HEK293 (cell line): ENCODE measurements at regions not wholly inside any gene's neighbourhood (a gene's known extent, or its start where the extent isn't known, plus 50 kb on each side); places are given as distances from the start of the nearest gene placed in this dataset.

Experiments used
- GLI4 ChIP-seq: fragments of 450-650 bp; formaldehyde crosslinking; IDR thresholded peaks from 2 replicates; pipeline ENCODE4 v1.5.1; 2016; ENCODE audit warnings: missing biosample characterization, missing genetic modification characterization
- HOXA7 ChIP-seq: sonication (generic); formaldehyde crosslinking; IDR thresholded peaks from 2 replicates; pipeline ENCODE4 v1.8.1; 2022; ENCODE audit warnings: missing genetic modification reagents, borderline replicate concordance
- ZNF132 ChIP-seq: fragments of 450-650 bp; formaldehyde crosslinking; IDR thresholded peaks from 2 replicates; pipeline ENCODE4 v1.5.1; 2017; ENCODE audit warnings: missing biosample characterization, missing genetic modification characterization, borderline replicate concordance
- ZNF146 ChIP-seq: fragments of 450-650 bp; formaldehyde crosslinking; IDR thresholded peaks from 2 replicates; pipeline ENCODE4 v1.5.1; 2016; ENCODE audit warnings: missing biosample characterization, missing genetic modification characterization
- ZNF292 ChIP-seq: fragments of 450-650 bp; formaldehyde crosslinking; IDR thresholded peaks from 2 replicates; pipeline ENCODE4 v1.5.1; 2016; ENCODE audit warnings: low read depth, missing biosample characterization, missing genetic modification characterization, borderline replicate concordance
- ZNF366 ChIP-seq: fragments of 450-650 bp; formaldehyde crosslinking; conservative IDR thresholded peaks from 2 replicates; pipeline ENCODE4 v1.5.1; 2016; ENCODE audit warnings: missing biosample characterization, missing genetic modification characterization
- ZNF792 ChIP-seq: fragments of 450-650 bp; formaldehyde crosslinking; IDR thresholded peaks from 2 replicates; pipeline ENCODE4 v1.5.1; 2016; ENCODE audit warnings: missing biosample characterization, missing genetic modification characterization
- TF ChIP-seq, protein P1 (sequence below): fragments of 450-650 bp; formaldehyde crosslinking; IDR thresholded peaks from 2 replicates; pipeline ENCODE4 v1.5.1; 2016; ENCODE audit warnings: missing biosample characterization, missing genetic modification characterization
- TF ChIP-seq, protein P2 (sequence below): fragments of 450-650 bp; formaldehyde crosslinking; conservative IDR thresholded peaks from 2 replicates; pipeline ENCODE4 v1.5.1; 2016; ENCODE audit warnings: low read depth, missing biosample characterization, missing genetic modification characterization
- TF ChIP-seq, protein P3 (sequence below): fragments of 450-650 bp; formaldehyde crosslinking; IDR thresholded peaks from 2 replicates; pipeline ENCODE4 v1.5.1; 2016; ENCODE audit warnings: missing biosample characterization, missing genetic modification characterization

DNA sequence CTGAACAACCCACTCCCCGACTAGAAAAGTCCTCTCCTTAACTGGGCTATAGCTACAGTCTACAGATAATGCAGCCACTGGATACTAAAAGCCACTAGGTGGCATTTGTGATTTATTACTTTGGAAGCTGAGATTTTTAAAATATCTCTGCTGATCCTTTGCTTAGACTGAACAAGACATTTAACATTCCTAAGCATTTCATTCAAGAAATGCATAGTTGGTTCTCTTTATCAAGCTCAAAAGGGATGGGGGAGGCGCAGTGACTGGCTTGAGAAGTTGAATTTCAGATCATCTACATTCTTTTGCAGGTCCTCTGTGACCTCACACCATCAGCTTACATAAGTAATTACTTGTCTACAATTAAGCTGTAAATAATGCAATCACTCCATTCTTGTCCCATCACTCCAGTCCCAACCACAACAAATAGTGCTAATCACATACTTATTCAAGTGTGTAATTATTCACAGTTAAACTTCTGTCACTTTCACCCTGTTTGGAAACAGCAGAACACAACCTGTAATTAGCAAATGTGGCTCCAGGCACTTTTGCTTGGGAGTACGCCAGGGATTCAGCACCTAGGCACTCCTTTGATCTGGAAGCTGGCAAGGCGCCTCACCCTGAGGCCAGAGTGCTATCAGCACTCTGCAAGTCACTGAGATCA, 203.6 kb downstream of the NOVA1 start:
- TF ChIP-seq ZNF146 (no peak), ZNF292 (no peak), HOXA7 (CRISPR knock-in tag) (no peak), ZNF792 (tag by site-specific recombination) (no peak), ZNF132 (tag by site-specific recombination) (no peak), ZNF366 (tag by site-specific recombination) (peak; percentile 39; the same call in 1 of the 2 replicates), GLI4 (tag by site-specific recombination) (no peak)
- TF ChIP-seq, protein P1, sequence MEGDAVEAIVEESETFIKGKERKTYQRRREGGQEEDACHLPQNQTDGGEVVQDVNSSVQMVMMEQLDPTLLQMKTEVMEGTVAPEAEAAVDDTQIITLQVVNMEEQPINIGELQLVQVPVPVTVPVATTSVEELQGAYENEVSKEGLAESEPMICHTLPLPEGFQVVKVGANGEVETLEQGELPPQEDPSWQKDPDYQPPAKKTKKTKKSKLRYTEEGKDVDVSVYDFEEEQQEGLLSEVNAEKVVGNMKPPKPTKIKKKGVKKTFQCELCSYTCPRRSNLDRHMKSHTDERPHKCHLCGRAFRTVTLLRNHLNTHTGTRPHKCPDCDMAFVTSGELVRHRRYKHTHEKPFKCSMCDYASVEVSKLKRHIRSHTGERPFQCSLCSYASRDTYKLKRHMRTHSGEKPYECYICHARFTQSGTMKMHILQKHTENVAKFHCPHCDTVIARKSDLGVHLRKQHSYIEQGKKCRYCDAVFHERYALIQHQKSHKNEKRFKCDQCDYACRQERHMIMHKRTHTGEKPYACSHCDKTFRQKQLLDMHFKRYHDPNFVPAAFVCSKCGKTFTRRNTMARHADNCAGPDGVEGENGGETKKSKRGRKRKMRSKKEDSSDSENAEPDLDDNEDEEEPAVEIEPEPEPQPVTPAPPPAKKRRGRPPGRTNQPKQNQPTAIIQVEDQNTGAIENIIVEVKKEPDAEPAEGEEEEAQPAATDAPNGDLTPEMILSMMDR (tag by site-specific recombination) = no peak
- TF ChIP-seq, protein P2, sequence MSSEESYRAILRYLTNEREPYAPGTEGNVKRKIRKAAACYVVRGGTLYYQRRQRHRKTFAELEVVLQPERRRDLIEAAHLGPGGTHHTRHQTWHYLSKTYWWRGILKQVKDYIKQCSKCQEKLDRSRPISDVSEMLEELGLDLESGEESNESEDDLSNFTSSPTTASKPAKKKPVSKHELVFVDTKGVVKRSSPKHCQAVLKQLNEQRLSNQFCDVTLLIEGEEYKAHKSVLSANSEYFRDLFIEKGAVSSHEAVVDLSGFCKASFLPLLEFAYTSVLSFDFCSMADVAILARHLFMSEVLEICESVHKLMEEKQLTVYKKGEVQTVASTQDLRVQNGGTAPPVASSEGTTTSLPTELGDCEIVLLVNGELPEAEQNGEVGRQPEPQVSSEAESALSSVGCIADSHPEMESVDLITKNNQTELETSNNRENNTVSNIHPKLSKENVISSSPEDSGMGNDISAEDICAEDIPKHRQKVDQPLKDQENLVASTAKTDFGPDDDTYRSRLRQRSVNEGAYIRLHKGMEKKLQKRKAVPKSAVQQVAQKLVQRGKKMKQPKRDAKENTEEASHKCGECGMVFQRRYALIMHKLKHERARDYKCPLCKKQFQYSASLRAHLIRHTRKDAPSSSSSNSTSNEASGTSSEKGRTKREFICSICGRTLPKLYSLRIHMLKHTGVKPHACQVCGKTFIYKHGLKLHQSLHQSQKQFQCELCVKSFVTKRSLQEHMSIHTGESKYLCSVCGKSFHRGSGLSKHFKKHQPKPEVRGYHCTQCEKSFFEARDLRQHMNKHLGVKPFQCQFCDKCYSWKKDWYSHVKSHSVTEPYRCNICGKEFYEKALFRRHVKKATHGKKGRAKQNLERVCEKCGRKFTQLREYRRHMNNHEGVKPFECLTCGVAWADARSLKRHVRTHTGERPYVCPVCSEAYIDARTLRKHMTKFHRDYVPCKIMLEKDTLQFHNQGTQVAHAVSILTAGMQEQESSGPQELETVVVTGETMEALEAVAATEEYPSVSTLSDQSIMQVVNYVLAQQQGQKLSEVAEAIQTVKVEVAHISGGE (tag by site-specific recombination) = no peak
- TF ChIP-seq, protein P3, sequence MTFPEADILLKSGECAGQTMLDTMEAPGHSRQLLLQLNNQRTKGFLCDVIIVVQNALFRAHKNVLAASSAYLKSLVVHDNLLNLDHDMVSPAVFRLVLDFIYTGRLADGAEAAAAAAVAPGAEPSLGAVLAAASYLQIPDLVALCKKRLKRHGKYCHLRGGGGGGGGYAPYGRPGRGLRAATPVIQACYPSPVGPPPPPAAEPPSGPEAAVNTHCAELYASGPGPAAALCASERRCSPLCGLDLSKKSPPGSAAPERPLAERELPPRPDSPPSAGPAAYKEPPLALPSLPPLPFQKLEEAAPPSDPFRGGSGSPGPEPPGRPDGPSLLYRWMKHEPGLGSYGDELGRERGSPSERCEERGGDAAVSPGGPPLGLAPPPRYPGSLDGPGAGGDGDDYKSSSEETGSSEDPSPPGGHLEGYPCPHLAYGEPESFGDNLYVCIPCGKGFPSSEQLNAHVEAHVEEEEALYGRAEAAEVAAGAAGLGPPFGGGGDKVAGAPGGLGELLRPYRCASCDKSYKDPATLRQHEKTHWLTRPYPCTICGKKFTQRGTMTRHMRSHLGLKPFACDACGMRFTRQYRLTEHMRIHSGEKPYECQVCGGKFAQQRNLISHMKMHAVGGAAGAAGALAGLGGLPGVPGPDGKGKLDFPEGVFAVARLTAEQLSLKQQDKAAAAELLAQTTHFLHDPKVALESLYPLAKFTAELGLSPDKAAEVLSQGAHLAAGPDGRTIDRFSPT (tag by site-specific recombination) = no peak
